Type B pancreatic cell (in vitro differentiated cells): ENCODE measurements at regions not wholly inside any gene's neighbourhood (a gene's known extent, or its start where the extent isn't known, plus 50 kb on each side); places are given as distances from the start of the nearest gene placed in this dataset.

Experiments
- DNase-seq: peaks from one replicate; pipeline ENCODE4 v3.0.0; 2021; ENCODE audit warnings: mixed read lengths; ENCODE audit not compliant: unreplicated experiment; ENCODE audit errors: extremely low spot score
- H3K27ac Mint-ChIP-seq: 2 replicates; pipeline ENCODE4 v1.8.0; 2021; ENCODE audit warnings: mild to moderate bottlenecking, mixed read lengths
- H3K27me3 Mint-ChIP-seq: 2 replicates; pipeline ENCODE4 v1.8.0; 2021; ENCODE audit warnings: mixed read lengths
- H3K36me3 Mint-ChIP-seq: 2 replicates; pipeline ENCODE4 v1.8.0; 2021; ENCODE audit warnings: mixed read lengths
- H3K4me1 Mint-ChIP-seq: one replicate; pipeline ENCODE4 v1.8.0; 2021; ENCODE audit warnings: mixed read lengths; ENCODE audit not compliant: unreplicated experiment
- H3K4me3 Mint-ChIP-seq: 2 replicates; pipeline ENCODE4 v1.8.0; 2021; ENCODE audit warnings: mild to moderate bottlenecking, mixed read lengths
- H3K9me3 Mint-ChIP-seq: 2 replicates; pipeline ENCODE4 v1.8.0; 2021; ENCODE audit warnings: mixed read lengths
- TF ChIP-seq, protein P1 (sequence below): fragments of 200-600 bp; sonication (generic); conservative IDR thresholded peaks from 2 replicates; pipeline ENCODE4 v1.5.0; 2021; ENCODE audit warnings: antibody characterized with exemption, mild to moderate bottlenecking

DNA sequence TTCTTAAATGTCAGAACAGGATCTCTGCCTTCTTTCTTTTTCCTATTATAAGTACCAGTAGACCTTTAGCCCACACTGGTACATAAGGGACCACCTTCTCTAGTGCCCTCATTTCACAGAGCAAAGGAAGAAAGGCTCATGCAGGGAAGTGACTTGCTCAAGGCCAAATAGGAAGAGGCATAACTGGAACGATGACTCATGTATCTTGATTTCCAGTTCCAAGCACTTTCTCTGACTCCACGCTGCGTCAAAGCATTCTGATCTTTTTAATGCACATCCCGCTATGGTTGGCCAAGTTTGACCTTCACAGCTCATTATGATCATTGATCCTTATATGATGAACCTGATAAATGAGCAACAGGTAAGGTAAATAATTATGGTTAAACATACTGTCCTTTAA, 542.0 kb downstream of the GBA3 start:
- Mint-ChIP-seq H3K4me1 (no peaks in the 10 kb centered on the region), H3K27ac (no peak overlapping the region), H3K4me3 (no peak overlapping the region), H3K36me3 (no peaks in the 10 kb centered on the region), H3K27me3 (peaks cover 2% of the 10 kb centered on the region), H3K9me3 (no peaks in the 10 kb centered on the region)
- TF ChIP-seq, protein P1, sequence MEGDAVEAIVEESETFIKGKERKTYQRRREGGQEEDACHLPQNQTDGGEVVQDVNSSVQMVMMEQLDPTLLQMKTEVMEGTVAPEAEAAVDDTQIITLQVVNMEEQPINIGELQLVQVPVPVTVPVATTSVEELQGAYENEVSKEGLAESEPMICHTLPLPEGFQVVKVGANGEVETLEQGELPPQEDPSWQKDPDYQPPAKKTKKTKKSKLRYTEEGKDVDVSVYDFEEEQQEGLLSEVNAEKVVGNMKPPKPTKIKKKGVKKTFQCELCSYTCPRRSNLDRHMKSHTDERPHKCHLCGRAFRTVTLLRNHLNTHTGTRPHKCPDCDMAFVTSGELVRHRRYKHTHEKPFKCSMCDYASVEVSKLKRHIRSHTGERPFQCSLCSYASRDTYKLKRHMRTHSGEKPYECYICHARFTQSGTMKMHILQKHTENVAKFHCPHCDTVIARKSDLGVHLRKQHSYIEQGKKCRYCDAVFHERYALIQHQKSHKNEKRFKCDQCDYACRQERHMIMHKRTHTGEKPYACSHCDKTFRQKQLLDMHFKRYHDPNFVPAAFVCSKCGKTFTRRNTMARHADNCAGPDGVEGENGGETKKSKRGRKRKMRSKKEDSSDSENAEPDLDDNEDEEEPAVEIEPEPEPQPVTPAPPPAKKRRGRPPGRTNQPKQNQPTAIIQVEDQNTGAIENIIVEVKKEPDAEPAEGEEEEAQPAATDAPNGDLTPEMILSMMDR: no peak
- no peak for DNase-seq

DNA sequence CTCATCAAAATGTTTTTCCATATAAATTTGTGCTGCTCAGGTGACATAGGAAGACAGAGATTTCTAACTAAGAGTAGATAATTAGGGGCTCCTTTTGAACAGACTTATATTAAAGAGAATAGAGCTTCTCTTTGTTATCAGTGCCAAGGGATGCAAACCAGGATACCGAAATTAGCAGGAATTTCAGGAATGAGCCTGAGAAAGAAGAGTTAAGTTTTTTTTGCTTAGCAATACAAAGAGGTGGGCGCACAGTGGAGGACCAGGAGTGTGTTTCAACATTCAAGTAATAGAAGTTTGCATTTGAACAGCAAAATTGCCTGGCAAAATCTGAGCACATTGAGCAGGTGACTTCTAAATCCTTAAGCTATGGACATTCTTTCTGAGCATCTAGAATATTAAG, 541.3 kb downstream of the GBA3 start:
- Mint-ChIP-seq H3K27ac (no peak overlapping the region), H3K36me3 (no peaks in the 10 kb centered on the region), H3K4me1 (no peaks in the 10 kb centered on the region), H3K27me3 (peaks cover 2% of the 10 kb centered on the region), H3K9me3 (no peaks in the 10 kb centered on the region), H3K4me3 (no peak overlapping the region)
- no peak for DNase-seq
- TF ChIP-seq, protein P1: no peak

DNA sequence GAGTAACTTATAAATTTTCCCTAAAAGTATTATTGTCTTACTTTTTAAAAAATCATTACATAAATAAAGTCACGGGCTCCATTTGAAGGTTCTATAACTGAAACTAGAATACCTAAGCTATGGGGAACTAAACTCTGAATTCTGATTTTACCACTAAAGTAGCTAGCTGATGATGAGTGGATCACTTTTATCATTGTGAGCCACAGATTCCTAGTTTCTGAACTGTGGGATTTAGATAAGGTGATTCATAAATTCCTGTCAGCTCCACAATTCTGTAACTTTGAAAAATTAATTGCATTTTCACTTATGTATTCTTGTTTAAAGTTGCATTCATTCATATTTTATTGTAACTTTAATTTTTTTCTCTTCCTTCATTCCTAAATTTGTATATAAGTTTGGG, 540.9 kb downstream of the GBA3 start:
- Mint-ChIP-seq H3K9me3 (no peaks in the 10 kb centered on the region), H3K27me3 (peaks cover 2% of the 10 kb centered on the region), H3K36me3 (no peaks in the 10 kb centered on the region), H3K4me3 (no peak overlapping the region), H3K27ac (no peak overlapping the region), H3K4me1 (no peaks in the 10 kb centered on the region)
- TF ChIP-seq, protein P1: no peak
- DNase-seq: no peak

DNA sequence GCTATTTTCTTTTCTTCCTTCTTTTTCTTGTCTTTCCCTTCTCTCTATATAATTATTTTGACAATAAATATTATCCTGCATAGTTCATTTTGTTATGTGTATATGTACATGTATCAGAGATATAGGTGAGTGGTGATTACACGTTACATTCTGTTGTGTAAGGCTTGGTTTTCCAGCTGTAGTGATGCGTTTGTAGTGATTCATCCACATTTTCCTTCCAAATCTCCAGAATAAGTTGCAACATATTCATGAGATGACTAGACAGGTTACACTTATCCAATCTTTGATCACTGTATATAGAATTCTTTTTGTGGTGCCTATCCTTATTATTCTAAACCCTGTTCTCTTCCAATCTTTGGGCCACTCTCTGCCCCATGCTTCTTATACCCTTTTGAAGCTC, 540.2 kb downstream of the GBA3 start:
- DNase-seq: no peak
- Mint-ChIP-seq H3K27ac (no peak overlapping the region), H3K9me3 (no peaks in the 10 kb centered on the region), H3K36me3 (no peaks in the 10 kb centered on the region), H3K4me1 (no peaks in the 10 kb centered on the region), H3K4me3 (no peak overlapping the region), H3K27me3 (peaks cover 2% of the 10 kb centered on the region)
- TF ChIP-seq, protein P1: no peak

DNA sequence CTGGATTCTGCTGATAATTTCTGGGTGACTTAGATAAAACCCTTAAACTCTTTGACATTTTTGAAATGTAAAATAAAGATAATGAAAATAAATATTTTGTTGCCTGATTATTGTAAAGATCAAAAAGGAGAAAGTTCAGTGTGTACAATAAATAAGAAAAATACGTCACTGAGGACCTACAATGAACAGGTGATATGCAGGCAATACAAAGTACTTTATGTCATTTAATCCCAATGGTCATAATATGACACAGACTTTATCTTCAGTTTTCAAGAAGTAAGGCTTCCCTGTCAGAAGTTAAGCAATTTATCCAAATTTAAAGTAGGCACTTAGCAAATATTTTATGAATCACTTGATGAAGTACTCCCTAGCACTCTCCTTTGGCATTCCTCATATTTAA, 532.8 kb downstream of the GBA3 start:
- H3K27me3 Mint-ChIP-seq: no peaks in the 10 kb centered on the region
- H3K36me3 Mint-ChIP-seq: no peaks in the 10 kb centered on the region
- H3K9me3 Mint-ChIP-seq: no peaks in the 10 kb centered on the region
- no peaks in the 10 kb centered on the region for H3K4me1 Mint-ChIP-seq
- TF ChIP-seq, protein P1: no peak
- no peak for DNase-seq
- no peak overlapping the region for H3K4me3 Mint-ChIP-seq
- H3K27ac Mint-ChIP-seq: no peak overlapping the region
